ENCODE measurements at regions not wholly inside any gene's neighbourhood (a gene's known extent, or its start where the extent isn't known, plus 50 kb on each side); places are given as distances from the start of the nearest gene placed in this dataset.

GRCh38 chr15:87626860-87627259 is 629.7 kb downstream of the NTRK3 start:
- no peak overlapping the region for H3K4me3 ChIP-seq
- DNase-seq (ENCODE audit: low spot score), result no peak
- H3K27ac ChIP-seq, result no peak overlapping the region
- H3K9me3 ChIP-seq, result no peaks in the 10 kb centered on the region
- H3K36me3 ChIP-seq, result no peaks in the 10 kb centered on the region
- peaks cover 5 to 18% of the 10 kb centered on the region in 2 donors for H3K4me1 ChIP-seq (ENCODE audit: control insufficient read depth in 1 of 2, low read depth in 2 of 2)
- no peaks in the 10 kb centered on the region for H3K27me3 ChIP-seq (replicated peaks; ENCODE audit: insufficient read depth)
- no peak for TF ChIP-seq CTCF (IDR thresholded peaks at IDR 0.05)
- ATAC-seq (ENCODE audit: insufficient number of reproducible peaks, low FRiP score, low read depth), result no peak

DNA sequence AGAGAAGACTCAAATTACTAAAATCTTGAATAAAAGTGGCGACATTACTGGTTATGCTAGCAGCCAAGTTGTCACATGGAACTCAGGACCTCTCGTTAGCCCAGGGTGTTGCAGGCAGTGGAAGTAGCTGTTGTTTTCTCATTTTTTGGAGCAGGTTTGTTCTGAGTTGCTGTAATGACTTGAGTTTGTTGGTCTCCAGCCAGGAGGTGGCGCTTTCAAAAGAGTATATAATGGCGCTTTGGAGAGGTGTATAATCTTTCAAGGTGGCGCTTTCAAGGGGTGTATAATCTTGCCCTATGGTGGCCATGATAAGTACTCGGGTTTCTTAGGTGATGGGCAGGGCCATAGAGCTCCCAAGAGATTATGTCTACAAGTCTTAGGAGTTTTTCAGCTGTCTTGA is 632.7 kb downstream of the NTRK3 start:
- Histone ChIP-seq H3K27me3 (replicated peaks; ENCODE audit: insufficient read depth) (no peaks in the 10 kb centered on the region), H3K9me3 (no peaks in the 10 kb centered on the region), H3K27ac (no peak overlapping the region), H3K4me1 (ENCODE audit: control insufficient read depth in 1 of 2, low read depth in 2 of 2) (peaks cover 7 to 29% of the 10 kb centered on the region in 2 donors), H3K36me3 (no peaks in the 10 kb centered on the region), H3K4me3 (no peak overlapping the region)
- ATAC-seq (ENCODE audit: insufficient number of reproducible peaks, low FRiP score, low read depth) (no peak), DNase-seq (ENCODE audit: low spot score) (no peak)
- TF ChIP-seq CTCF (IDR thresholded peaks at IDR 0.05), result no peak

DNA sequence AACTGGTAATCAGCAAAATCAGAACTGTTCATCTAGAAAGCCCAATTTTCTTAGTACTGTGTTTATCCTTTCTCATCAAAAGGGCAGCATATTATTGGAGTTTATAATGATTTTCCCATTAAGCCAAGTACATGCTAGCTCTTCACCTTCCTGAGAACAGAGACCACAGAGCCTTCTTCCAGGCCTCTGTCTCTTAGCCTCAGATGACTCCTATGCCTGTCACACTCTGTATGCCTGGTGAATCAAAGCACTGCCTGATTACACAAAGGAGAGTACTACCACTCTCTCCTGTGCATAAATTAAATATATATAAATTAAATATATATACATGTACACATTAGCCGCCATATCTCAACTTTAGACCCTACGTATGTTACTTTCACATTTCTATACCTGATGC is 636.1 kb downstream of the NTRK3 start:
- no peaks in the 10 kb centered on the region for H3K27me3 ChIP-seq (replicated peaks; ENCODE audit: insufficient read depth)
- peaks cover 11 to 25% of the 10 kb centered on the region in 2 donors for H3K4me1 ChIP-seq (ENCODE audit: control insufficient read depth in 1 of 2, low read depth in 2 of 2)
- no peak overlapping the region for H3K4me3 ChIP-seq
- no peaks in the 10 kb centered on the region for H3K36me3 ChIP-seq
- TF ChIP-seq CTCF (IDR thresholded peaks at IDR 0.05), result no peak
- ATAC-seq (ENCODE audit: insufficient number of reproducible peaks, low FRiP score, low read depth), result no peak
- H3K27ac ChIP-seq, result peak overlapping the region in 1 of 2 donors; percentile 63
- no peak for DNase-seq (ENCODE audit: low spot score)
- H3K9me3 ChIP-seq, result no peaks in the 10 kb centered on the region

GRCh38 chr15:87619161-87619960 is 637.2 kb downstream of the NTRK3 start:
- DNase-seq (ENCODE audit: low spot score), result no peak
- no peak for TF ChIP-seq CTCF (IDR thresholded peaks at IDR 0.05)
- Histone ChIP-seq H3K4me1 (ENCODE audit: control insufficient read depth in 1 of 2, low read depth in 2 of 2) (peaks cover 11 to 25% of the 10 kb centered on the region in 2 donors), H3K9me3 (no peaks in the 10 kb centered on the region), H3K27ac (peak overlapping the region; percentile 76 to 82), H3K4me3 (peak overlapping the region; percentile 13), H3K27me3 (replicated peaks; ENCODE audit: insufficient read depth) (no peaks in the 10 kb centered on the region), H3K36me3 (no peaks in the 10 kb centered on the region)
- peak; percentile 64 for ATAC-seq (ENCODE audit: insufficient number of reproducible peaks, low FRiP score, low read depth)

- ATAC-seq (ENCODE audit: insufficient number of reproducible peaks, low FRiP score, low read depth) (no peak), DNase-seq (ENCODE audit: low spot score) (no peak)
- Histone ChIP-seq H3K9me3 (no peaks in the 10 kb centered on the region), H3K27ac (peak overlapping the region; percentile 76 to 82), H3K36me3 (no peaks in the 10 kb centered on the region), H3K27me3 (replicated peaks; ENCODE audit: insufficient read depth) (no peaks in the 10 kb centered on the region), H3K4me1 (ENCODE audit: control insufficient read depth in 1 of 2, low read depth in 2 of 2) (peaks cover 11 to 25% of the 10 kb centered on the region in 2 donors), H3K4me3 (no peak overlapping the region)
- no peak for TF ChIP-seq CTCF (IDR thresholded peaks at IDR 0.05)
These were observed 638.3 kb downstream of the NTRK3 start for GRCh38 chr15:87618203-87618725.
